SIG-M5 treated with dmso at 0.1 percent for 504 hours (cell line): ENCODE measurements at regions not wholly inside any gene's neighbourhood (a gene's known extent, or its start where the extent isn't known, plus 50 kb on each side); places are given as distances from the start of the nearest gene placed in this dataset.
A peak's percentile ranks its signal among the peaks of the same experiment; 100 is the strongest.
"Not testable (repeated sequence)": the region's sequence is repeated elsewhere in the genome, so short reads cannot be mapped to it uniquely, and the experiment has no call there.

Source experiments
- DNase-seq: peaks from one replicate; lab custom pipeline; 2025; ENCODE audit not compliant: unreplicated experiment; lab: John Stamatoyannopoulos, UW

DNA sequence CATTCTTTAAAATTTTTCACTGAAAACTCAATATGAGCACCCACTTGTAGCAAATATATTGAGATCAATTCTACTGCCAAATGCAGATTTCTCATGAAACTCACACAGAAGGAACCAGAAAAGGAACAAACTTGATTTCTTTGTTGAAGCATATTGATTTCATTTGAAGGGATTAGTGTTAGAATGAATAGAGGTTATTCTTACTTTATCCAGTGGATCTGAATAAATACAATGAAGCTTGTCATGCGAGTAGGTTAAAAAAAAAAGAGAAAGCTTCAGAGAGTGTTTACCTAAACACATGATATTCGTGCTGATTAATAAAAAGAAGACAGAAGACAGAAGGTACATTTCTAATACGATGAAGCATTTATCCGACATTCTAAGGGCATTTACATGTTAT, 226.7 kb upstream of the ZSWIM2 start:
- DNase-seq: no peak

DNA sequence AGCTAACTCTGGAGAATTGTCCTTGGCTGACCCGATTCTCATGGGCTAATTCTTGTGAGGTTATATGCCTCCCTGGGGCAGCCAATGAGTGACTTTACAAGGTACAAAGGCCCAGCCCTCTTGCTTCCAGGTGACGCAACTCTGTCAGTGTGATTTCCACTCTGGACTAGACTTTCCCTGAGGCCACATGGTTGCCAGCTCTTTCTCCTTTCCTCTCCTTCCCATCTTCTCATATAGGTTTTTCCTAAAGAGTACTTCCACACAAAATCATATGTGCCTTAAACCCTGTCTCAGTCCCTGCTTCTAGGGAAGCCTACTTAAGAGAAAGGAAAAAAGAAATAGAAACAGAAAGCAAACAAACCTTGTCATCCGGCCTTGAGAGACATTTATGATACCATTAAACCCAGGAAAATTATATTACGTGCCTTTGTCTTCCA, 226.2 kb upstream of the ZSWIM2 start:
- no peak for DNase-seq

DNA sequence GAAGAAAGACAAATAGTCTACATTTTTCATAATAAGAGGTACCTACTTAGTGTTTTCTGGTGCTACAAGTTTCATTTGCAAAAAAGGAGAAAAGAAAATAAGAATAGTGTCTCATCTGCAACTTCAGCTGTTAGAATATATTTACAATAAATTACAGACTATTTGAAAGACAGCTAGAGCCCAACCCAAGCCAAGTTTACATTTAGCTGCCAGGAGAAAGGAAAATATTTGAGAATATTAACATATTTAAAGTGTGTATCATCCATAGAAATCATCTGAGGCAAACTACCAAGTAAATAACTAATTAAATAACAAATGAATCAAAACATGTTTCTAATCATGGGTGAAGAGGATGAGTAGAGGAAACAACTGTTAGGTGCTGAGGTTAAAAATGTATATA, 209.2 kb upstream of the ZSWIM2 start:
- DNase-seq: no peak

DNA sequence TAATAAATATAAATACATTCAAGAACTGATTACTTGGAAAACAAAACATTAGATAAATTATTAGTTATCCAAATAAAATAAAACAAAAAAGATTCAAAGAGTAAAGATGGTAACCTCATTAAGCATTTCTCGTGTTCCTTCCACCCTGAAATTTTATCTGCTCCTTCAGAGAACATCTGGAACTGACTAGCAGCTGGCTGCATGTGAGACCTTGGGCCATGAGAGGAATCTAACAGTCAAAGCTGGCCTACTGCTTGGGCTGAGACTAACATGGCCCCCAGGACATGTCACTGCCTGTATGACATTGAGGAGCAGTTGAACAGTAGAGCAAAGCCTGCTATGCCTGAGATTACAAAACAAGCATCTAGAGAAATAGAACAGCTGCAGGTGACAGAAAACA, 208.5 kb upstream of the ZSWIM2 start:
- no peak for DNase-seq

DNA sequence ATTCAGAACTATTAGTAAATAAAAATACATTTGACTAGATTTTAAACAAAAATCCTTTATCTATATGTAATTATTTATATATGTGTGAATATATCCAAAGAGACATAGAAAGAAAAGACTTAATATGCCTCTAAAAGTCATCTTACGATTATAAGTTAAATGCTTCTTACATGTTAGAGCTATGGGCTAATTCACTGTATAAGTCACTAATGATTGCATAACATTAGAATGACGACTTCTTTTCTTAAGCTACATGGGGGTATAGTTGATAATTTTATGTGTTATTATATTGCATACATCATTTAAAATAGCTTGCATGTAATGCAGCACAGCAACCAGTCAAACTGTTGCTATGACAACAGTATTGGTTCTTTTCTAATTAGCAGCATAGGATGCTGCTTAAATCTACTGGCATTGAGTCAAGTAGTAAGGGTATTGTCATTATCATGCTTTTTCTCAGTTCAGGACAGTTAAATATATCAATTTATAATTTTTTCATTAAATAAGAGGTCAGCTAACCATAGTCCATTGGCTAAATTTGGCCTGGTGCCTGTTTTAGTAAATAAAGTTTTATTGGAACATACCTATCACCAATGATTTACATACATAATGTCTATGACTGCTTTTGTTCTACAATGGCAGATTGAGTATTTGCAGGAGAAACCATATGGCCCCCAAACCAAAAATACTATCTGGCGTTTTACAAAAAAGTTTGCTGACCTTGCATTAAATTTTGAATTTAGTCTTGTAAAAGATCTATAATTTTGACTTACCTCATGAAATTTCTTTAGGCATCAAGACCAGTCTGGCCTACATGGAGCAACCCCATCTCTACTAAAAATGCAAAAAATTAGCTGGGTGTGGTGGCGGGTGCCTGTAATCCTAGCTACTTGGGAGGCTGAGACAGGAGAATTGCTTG, 207.7 kb upstream of the ZSWIM2 start:
- no peak for DNase-seq

DNA sequence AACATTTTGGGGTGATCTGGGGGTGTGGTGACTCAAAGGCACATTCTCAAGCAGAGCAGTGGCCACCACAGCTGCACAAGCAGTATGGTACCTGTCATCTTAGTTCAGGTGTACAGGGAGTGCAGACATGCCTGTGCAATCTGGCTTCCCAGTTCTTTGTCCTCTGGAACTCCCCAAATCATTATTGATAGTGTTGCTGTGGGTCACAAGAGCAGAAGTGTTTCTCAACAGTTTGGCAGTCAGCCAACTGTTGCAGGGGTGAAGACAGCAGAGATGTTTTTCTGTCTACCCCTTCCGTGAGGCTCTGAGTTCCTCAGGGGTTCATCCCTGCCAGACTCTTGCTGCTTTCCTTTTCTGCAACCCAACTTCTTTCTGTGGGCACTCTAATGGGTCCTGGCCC, 206.5 kb upstream of the ZSWIM2 start:
- no peak for DNase-seq

DNA sequence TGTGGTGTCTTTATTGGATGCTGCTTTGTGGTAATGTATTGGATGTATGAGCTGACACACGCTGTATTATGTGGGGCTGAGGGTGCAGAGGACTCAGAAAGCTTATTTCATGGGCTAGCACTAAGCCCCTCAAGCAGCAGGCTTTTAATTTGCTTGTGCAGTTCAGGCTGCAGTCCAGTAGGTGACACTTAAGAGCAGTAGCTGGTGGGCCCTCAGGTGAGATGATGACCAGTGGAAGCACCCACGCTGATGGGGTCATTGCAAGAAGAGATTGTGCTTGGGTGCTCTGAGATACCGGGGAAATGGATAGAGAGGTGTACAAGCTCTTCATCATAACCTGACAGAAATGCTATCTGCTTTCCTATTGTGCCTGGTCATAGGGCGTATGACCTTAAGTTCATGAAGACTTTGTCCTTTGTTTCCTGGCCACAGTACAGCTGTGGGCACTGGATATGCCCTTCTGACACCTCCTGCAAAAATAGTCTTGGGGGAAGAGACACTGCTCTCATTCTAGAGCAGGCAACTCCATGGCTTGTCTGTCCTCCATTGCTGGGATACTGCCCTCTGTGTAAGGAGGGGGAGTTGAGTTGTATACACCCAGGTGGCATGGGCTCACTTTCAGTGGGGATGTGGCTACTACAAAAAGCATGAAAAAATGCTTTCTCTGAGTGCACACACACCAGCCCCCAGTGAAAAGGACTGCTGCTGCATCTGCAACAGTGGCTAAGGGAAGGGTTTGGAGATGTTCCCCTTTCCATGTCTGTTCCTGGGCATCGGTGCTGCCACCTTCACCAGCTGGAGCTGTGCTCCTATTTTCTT, 205.7 kb upstream of the ZSWIM2 start:
- no peak for DNase-seq

DNA sequence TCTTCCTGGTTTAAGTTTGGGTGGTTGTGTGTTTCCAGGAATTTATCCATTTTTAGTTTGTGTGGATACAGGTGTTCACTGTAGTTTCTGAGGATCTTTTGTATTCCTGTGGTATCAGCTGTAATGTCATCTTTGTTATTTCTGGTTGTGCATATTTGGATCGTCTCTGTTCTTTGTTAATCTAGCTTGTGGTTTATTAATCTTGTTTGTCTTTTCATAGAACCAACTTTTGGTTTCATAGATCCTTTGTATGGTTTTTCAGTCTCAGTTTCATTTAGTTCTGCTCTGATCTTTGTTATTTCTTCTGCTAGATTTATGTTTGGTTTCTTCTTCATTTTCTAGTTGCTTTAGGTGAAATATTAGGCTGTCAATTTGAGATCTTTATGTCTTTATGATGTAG, 202.4 kb upstream of the ZSWIM2 start:
- no peak for DNase-seq

DNA sequence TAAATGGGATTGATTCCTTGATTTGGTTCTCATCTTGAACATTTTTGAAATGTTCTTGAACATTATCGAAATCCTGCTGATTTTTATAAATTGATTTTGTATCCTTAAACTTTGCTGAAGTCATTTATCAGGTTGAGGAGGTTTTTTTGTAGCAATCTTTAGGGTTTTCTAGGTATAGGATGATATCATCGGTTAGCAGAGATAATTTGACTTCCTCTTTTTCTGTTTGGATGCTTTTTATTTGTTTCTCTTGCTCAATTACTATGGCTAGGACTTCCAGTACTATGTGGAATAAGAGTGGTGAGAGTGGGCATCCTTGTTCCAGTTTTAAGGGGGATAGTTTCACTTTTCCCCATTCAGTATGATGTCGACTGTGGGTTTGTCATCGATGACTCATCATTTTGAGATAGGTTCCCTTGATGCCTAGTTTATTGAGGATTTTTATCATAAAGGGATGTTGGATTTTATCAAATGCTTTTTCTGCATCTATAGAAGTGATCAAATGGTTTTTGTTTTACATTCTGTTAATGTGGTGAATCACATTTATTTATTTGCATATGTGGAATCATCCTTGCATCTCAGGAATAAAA, 201.5 kb upstream of the ZSWIM2 start:
- DNase-seq: peak; percentile 12

DNA sequence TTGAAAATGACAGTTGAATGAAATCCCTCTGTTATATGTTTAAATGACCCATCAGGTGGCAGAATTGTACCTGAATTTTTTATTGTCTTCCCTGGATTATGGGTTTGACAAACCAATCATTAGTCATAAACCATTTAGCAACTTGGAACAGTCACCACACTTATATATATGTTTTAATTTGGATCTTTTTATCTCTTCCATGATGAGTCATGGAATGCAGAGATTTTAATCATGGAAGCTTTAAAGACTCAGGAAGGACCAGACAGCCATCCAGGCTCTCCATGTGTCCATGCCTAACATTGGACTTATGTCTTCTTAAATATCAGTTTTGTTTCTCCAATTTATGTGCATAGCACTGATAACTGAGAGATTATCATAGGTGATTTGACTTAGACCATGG, 188.3 kb upstream of the ZSWIM2 start:
- DNase-seq: no peak

DNA sequence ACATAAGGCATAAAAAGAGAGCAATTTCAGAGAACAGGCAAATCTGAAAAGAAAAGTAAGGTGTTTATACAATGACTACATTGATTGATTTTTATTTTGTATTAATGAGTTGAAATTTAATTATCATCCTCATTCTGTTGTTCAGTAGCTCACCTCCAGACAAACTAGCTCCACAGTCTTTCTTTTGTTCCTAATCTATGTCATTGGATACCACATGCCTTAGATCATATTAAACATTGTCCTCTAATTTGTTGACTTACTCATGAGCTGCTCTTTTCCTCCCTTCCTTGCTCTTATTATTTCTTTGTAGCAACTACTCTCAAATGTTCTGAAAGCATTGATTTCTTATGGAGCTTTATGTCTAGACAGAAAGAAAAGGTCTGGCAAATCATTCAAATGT, 185.5 kb upstream of the ZSWIM2 start:
- no peak for DNase-seq

DNA sequence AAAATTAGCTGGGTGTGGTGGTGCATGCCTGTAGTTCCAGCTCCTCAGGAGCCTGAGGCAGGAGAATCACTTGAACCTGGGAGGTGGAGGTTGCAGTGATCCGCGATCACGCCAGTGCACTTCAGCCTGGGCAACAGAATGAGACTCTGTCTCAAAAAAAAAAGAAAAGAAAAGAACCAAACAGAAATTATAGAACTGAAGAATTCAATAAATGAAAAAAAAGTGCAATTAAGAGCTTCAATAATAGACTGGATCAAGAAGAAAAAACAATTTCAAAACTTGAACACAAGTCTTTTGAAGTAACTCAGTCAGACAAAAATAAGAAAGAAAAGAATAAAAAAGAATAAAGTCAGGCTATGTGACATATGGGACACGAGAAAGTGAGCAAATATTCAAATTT, 175.8 kb upstream of the ZSWIM2 start:
- no peak for DNase-seq

DNA sequence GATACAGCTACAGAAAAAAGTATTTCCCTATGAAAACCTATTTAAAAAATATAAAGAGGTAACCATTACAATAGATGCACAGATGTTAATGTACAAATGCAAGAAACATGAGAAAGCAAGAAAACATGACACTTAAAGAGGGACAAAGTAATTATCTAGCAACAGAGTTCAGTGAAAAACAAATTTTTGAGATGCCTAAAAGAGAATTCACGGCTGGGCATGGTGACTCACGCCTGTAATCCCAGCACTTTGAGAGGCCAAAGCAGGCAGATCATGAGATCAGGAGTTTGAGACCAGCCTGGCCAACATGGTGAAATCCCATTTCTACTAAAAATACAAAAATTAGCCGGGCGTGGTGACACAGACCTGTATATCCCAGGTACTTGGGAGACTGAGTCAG, 175.0 kb upstream of the ZSWIM2 start:
- not testable (repeated sequence) for DNase-seq

DNA sequence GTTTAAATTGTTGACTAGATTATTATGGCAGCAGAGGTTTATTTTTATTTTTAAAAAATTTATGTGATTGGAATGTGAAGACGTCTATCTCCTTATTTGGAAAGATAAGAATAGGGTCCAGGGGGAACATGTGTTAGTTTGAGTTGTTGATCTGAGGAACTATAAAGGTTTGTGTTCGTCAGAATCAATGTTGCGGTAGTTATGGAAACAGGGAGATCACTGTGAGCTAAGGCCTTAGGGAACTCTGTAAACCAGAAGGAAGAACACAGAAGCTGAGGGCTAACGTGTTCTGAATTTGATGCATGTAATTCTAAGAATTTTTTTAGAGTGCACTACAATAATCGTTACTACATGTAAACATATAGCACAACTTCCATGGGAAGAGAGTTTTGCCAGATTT, 168.5 kb upstream of the ZSWIM2 start:
- DNase-seq: no peak

DNA sequence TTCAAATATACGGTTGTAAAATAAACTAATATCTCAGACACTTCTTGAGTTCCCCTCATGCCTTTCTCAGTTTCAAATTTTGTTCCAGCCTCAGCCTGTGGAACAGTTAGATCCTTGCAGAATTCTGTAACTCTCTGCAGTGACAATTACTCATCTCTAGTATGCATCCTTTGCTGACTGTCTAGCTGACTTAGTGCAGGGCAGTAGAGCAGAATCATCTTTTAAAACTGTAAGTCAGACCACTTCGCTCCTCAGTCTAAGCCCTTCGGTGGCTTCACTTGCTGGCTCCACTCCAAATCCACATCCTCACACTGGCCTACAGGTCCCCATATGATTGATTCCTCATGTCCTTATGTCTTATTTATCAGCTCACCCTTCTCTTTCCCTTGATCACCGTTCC, 164.1 kb upstream of the ZSWIM2 start:
- no peak for DNase-seq

DNA sequence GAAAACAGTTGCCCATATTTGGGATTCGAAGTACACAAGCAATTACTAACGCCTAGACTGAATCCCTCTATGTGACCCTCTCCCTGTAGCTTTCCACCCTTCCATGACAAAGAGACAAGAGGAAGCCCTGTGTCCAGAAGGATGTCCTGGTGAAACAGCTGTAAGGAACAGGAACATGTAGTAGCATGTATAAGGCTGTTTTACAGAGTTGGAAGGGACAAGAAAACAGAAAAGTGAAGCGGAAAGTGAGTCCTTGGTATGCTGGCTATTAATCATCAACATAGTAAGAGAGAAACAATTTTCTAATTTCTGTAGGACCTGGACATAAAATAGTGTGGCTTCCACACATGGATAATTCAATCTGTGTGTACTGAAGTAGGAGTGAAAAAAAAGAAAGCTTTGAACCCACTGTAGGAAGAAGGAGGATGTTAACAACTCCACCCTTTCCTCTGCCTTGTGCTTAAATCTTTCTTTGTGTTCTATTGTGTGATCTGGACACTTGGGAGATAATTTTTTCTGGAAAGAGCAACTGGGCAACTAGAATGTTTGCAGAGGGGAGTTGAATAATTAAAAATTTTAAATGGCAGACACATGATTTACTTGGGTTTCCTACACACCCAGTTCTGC, 162.3 kb upstream of the ZSWIM2 start:
- no peak for DNase-seq

DNA sequence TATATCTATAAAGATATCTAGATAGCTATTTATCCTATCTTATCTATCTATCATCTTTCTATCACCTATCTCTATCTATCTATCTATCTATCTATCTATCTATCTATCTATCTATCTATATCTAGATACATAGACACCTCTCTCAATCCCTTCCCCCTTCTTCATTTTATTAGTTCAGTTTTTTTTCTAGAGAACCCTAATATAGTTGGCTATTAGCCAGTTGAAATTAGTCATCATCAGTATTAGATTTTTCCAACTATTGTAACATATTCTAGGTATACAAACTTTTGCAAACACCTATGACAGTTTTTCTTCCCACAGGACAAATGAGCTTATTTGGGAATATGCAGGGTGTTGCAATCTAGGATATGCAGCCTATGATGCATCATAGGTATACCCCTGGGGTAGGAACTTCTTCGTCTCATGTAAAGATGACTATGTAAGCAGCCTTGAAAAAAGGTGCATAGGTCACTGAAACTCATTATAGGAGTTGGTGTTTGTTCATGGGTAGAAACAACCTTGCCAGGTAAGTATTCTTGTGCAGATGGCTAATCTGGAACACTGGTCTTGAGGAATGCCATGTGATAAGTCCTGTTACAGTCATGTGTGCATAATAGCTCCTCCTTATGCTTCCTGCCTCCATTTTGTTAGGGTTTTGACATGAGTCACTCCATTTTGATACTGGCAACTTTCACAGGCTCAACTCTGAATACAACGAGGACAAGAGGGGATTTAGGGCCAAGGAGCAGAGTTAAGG, 160.7 kb upstream of the ZSWIM2 start:
- DNase-seq: no peak

DNA sequence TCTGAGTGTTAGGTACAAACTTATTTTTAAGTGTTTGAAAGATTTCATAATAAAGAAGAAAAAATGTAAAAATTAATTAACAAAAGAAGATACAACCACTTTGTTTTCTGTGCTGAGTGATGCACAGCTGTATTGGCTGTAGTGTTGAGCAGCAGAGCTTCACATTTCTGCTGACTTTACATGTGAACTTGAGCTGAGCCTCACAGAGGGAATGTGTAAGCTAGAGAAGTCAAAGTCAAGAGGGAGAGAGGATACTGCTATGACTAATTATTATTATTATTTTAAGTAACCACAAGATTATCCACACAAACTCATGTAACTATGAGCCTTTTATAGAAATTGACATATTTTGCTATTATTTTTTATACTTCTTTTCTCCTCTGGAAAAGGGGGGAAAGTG, 159.1 kb upstream of the ZSWIM2 start:
- DNase-seq: no peak

DNA sequence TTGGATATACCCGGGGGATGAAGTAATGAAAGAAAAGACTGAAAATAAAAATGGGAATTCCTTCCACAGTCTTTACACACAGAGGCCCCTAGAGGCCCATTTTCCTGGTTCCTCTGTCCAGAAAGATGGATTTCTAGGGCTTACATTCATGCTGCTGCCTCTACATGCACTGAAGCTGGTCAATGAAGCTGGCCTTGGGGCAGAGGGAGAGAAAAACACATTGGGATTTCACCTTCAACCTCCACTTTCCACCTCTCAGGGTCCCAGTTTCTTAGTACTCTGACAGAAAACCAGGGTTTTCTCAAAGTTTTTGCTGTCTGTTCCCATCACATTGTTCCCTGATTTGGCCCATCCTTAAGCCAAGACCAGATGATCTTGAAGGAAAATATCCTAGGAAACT, 154.6 kb upstream of the ZSWIM2 start:
- no peak for DNase-seq

DNA sequence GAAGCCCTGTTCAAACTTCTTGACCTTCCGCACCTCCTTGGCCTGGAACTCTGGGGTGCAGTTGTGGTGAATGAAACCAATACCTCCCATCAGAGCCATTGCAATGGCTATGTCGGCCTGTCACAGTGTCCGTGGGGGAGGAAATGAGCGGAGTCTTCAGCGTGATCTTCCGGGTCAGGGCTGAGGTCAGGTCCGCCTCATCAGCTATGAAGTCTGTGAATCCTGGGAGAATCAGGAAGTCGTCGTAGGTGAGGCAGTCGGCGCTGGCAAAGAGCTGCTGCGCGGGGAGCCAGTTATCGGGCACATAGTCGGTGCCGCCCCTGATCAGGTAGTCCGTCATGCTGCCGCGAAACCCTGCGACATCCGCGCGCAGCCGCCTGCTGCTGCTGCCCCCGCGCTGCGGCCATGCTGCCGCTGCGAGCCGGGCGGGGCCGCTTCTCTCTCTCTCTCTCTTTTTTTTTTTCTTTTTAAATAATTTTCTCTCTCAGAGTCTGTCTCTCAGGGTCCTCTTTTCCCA, 154.1 kb upstream of the ZSWIM2 start:
- DNase-seq: no peak
